GM18511 (cell line): ENCODE measurements at regions not wholly inside any gene's neighbourhood (a gene's known extent, or its start where the extent isn't known, plus 50 kb on each side); places are given as distances from the start of the nearest gene placed in this dataset.

Source experiments
- ATAC-seq: cut with Tn5 transposase; IDR thresholded peaks from one replicate; pipeline ENCODE4 v1.9.1; 2021; ENCODE audit warnings: mild to moderate bottlenecking, moderate library complexity; ENCODE audit not compliant: unreplicated experiment

- ATAC-seq: no peak
Observed at GRCh38 chr4:54493862-54494261, 163.9 kb upstream of the KIT start.

GRCh38 chr4:54495091-54495490 lies 162.7 kb upstream of the KIT start:
- ATAC-seq: no peak

- ATAC-seq: no peak
Observed at GRCh38 chr4:54495641-54496040, 162.1 kb upstream of the KIT start.

- ATAC-seq: no peak
Observed at GRCh38 chr4:54496412-54496811, 161.3 kb upstream of the KIT start.

GRCh38 chr4:54497947-54498346 lies 159.8 kb upstream of the KIT start:
- no peak for ATAC-seq

GRCh38 chr4:54498661-54499111 lies 159.1 kb upstream of the KIT start:
- ATAC-seq: no peak

- no peak for ATAC-seq
Observed at GRCh38 chr4:54499308-54500074, 158.3 kb upstream of the KIT start.

GRCh38 chr4:54505362-54505761 lies 152.4 kb upstream of the KIT start:
- no peak for ATAC-seq

GRCh38 chr4:54505996-54506395 lies 151.8 kb upstream of the KIT start:
- ATAC-seq: no peak

- no peak for ATAC-seq
Observed at GRCh38 chr4:54509057-54509456, 148.7 kb upstream of the KIT start.

GRCh38 chr4:54513204-54513603 lies 144.6 kb upstream of the KIT start:
- ATAC-seq: no peak

- no peak for ATAC-seq
Observed at GRCh38 chr4:54513741-54514140, 144.0 kb upstream of the KIT start.

GRCh38 chr4:54516556-54517215 lies 141.1 kb upstream of the KIT start:
- no peak for ATAC-seq

- no peak for ATAC-seq
Observed at GRCh38 chr4:54517781-54518444, 139.8 kb upstream of the KIT start.

- no peak for ATAC-seq
Observed at GRCh38 chr4:54525602-54526001, 132.2 kb upstream of the KIT start.

GRCh38 chr4:54526560-54526959 lies 131.2 kb upstream of the KIT start:
- no peak for ATAC-seq

- no peak for ATAC-seq
Observed at GRCh38 chr4:54527532-54527931, 130.2 kb upstream of the KIT start.

- ATAC-seq: peak; percentile 55
Observed at GRCh38 chr4:54539500-54540029, 118.2 kb upstream of the KIT start.

GRCh38 chr4:54540931-54541330 lies 116.8 kb upstream of the KIT start:
- no peak for ATAC-seq

- ATAC-seq: no peak
Observed at GRCh38 chr4:54541426-54542118, 116.2 kb upstream of the KIT start.

GRCh38 chr4:54542119-54542438 lies 115.7 kb upstream of the KIT start:
- ATAC-seq: no peak
